M059J (cell line): ENCODE measurements at regions not wholly inside any gene's neighbourhood (a gene's known extent, or its start where the extent isn't known, plus 50 kb on each side); places are given as distances from the start of the nearest gene placed in this dataset.
A peak's percentile ranks its signal among the peaks of the same experiment; 100 is the strongest.
"Not testable (repeated sequence)": the region's sequence is repeated elsewhere in the genome, so short reads cannot be mapped to it uniquely, and the experiment has no call there.

Experiments used
- DNase-seq: peaks from one replicate; pipeline ENCODE4 v3.0.0-alpha.2; 2012; ENCODE audit warnings: low read depth

- no peak for DNase-seq
These were observed 286.6 kb downstream of the COL11A1 start for GRCh38 chr1:102821707-102822106.

GRCh38 chr1:102800406-102800805 is 307.9 kb downstream of the COL11A1 start:
- no peak for DNase-seq

- no peak for DNase-seq
These were observed 308.8 kb downstream of the COL11A1 start for GRCh38 chr1:102799496-102799895.

- no peak for DNase-seq
These were observed 309.6 kb downstream of the COL11A1 start for GRCh38 chr1:102798718-102799117.

- no peak for DNase-seq
These were observed 311.9 kb downstream of the COL11A1 start for GRCh38 chr1:102796429-102796828.

- no peak for DNase-seq
These were observed 317.3 kb downstream of the COL11A1 start for GRCh38 chr1:102790997-102791396.

- DNase-seq: not testable (repeated sequence)
These were observed 318.4 kb downstream of the COL11A1 start for GRCh38 chr1:102789951-102790350.

GRCh38 chr1:102783487-102783886 is 324.8 kb downstream of the COL11A1 start:
- DNase-seq: no peak

- no peak for DNase-seq
These were observed 326.2 kb downstream of the COL11A1 start for GRCh38 chr1:102782144-102782543.

- no peak for DNase-seq
These were observed 332.3 kb downstream of the COL11A1 start for GRCh38 chr1:102776071-102776470.

GRCh38 chr1:102772831-102773230 is 335.5 kb downstream of the COL11A1 start:
- peak; percentile 3 for DNase-seq

- DNase-seq: no peak
These were observed 349.9 kb downstream of the COL11A1 start for GRCh38 chr1:102758418-102758817.

GRCh38 chr1:102757363-102757762 is 351.0 kb downstream of the COL11A1 start:
- DNase-seq: no peak

GRCh38 chr1:102751111-102751510 is 357.2 kb downstream of the COL11A1 start:
- DNase-seq: no peak

GRCh38 chr1:102742426-102742825 is 365.9 kb downstream of the COL11A1 start:
- no peak for DNase-seq

- DNase-seq: no peak
These were observed 374.7 kb downstream of the COL11A1 start for GRCh38 chr1:102733491-102734236.

- DNase-seq: no peak
These were observed 375.4 kb downstream of the COL11A1 start for GRCh38 chr1:102732927-102733326.

- no peak for DNase-seq
These were observed 381.9 kb downstream of the COL11A1 start for GRCh38 chr1:102726417-102726816.

- no peak for DNase-seq
These were observed 383.6 kb downstream of the COL11A1 start for GRCh38 chr1:102724741-102725140.

GRCh38 chr1:102715150-102715549 is 393.2 kb downstream of the COL11A1 start:
- DNase-seq: no peak

GRCh38 chr1:102699524-102699923 is 408.8 kb downstream of the COL11A1 start:
- no peak for DNase-seq

GRCh38 chr1:102693345-102693744 is 415.0 kb downstream of the COL11A1 start:
- no peak for DNase-seq

GRCh38 chr1:102691592-102692090 is 416.7 kb downstream of the COL11A1 start:
- no peak for DNase-seq

- no peak for DNase-seq
These were observed 420.9 kb downstream of the COL11A1 start for GRCh38 chr1:102687383-102687782.
